Stimulated activated CD4-positive, alpha-beta T cell treated with anti-CD3 and anti-CD28 coated beads, Interleukin-12 subunit alpha, Interleukin-12 subunit beta, amount 100 ng/mL, for 48 hours (primary cell): ENCODE measurements at regions not wholly inside any gene's neighbourhood (a gene's known extent, or its start where the extent isn't known, plus 50 kb on each side); places are given as distances from the start of the nearest gene placed in this dataset.
"Not testable (repeated sequence)": the region's sequence is repeated elsewhere in the genome, so short reads cannot be mapped to it uniquely, and the experiment has no call there.

Source experiments
- DNase-seq, 3 donors: peaks; one replicate each; pipeline ENCODE4 v3.0.0-alpha.2; 2020; ENCODE audit warnings: low read depth in 2 of 3, low spot score in 1 of 3

DNA sequence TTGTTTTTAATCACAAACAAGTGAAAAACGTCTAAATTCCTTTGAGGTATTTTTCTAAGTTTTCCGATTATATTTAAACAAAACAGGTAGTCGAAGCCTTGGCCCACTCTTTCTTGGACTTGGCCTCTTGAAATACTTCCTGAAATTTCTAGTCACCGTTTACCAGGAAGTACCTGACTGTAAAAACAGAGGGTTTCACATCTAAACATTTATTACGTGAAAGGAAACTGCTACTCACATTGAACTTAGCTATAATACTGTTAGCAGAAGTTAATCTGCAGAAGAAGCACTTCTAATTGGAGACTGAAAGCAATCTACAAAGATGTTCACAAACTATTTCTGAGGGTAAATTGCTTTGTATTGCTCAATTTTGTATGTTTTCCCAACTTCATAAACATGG lies 526.0 kb upstream of the ADGRL4 start:
- no peak for DNase-seq

DNA sequence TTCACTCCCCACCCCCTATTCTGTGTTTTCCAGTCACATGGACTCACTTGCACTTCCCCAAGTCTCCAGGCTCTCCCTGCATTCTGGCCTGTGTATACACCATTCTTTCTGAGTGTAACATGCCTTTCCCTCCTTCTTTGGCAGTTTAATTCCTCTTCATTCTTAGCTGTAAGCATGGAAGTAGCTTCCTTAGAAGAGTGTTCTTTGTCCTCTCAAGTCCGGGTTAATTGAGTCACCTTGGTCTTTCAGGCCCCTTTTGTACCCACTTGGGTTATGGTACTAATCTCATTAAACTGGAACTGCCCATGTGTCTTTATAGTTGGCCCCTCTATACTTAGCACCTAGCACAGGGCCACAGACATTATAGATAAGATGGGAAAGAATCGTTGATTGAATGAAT lies 525.3 kb upstream of the ADGRL4 start:
- DNase-seq: no peak

DNA sequence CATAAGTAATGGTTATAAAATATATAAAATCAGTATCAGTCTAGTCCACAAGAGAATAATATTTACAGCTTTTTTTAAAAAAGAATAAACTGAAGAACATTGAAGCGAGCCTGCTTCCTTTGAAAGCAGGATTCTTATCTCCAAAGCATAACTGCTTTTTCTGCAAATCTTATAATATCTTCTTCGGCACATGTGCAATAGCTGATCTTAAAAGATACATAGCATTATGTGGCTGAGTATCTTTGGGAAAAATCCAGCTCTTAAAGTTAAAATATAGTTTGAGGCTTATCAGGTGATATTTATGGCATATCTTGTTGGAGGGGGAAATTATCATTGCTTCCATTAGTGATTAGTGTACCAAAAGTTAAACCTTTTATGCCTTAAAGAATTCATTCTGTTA lies 523.9 kb upstream of the ADGRL4 start:
- no peak for DNase-seq

DNA sequence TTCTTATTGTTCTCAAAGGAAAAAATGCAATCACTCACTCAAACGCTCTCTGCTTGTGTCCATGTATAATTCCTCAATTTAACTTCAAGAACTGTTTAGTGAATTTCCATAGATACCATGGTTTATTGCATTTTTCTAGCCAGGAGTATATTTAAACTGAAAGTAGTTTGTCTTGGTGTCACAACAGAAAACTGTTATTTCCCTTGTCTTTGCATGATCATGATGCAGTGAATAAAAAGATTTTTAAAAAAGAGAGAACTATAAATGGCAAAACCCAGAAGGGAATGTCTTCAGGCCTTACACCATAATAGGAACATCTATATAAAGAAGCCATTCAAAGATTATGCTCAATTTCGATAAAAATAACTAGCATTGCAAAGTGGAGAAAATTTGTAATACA lies 523.5 kb upstream of the ADGRL4 start:
- no peak for DNase-seq

GRCh38 chr1:79524126-79524525 lies 517.6 kb upstream of the ADGRL4 start:
- DNase-seq: no peak

GRCh38 chr1:79519084-79519760 lies 512.7 kb upstream of the ADGRL4 start:
- no peak for DNase-seq

GRCh38 chr1:79517470-79518224 lies 511.1 kb upstream of the ADGRL4 start:
- DNase-seq: no peak

DNA sequence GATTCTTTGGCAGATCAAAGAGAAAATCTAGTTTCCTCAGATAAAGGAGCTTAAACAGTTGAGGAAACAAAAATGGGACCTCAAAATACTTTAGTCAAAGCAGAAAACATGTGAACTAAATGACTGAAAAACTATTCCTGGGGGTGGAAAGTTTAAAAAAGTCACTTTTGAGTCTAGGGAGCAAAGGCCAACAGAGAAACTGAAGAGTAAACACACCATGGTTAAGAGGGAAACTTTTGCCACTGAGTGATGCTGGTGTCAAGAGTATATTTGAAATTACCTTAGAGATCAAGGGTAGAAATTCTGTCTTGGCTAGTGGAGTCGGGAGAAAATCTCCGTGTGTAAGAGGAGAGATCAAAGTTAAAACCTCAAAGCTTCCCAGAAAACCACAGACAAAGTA lies 501.2 kb upstream of the ADGRL4 start:
- DNase-seq: no peak

GRCh38 chr1:79501153-79501552 lies 494.6 kb upstream of the ADGRL4 start:
- DNase-seq: no peak

DNA sequence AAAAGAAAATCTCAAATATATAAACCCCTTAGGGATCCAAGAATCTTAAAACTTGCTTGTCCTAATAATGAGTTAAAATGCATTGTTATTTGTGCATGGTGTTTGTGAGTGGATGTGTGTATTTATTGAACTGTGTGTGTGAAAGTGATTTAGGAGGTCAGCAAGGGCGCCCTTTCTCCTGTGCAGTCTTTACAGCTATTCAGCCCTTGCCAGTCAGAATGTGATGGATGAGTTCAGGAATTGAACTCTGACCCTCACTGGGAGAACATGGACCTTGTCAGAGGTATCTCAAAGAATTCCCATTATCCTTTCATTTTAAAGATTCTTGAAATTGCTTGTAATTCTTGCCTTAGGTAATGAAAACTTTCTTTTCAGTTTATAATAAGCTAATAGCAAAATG lies 493.0 kb upstream of the ADGRL4 start:
- DNase-seq: no peak

DNA sequence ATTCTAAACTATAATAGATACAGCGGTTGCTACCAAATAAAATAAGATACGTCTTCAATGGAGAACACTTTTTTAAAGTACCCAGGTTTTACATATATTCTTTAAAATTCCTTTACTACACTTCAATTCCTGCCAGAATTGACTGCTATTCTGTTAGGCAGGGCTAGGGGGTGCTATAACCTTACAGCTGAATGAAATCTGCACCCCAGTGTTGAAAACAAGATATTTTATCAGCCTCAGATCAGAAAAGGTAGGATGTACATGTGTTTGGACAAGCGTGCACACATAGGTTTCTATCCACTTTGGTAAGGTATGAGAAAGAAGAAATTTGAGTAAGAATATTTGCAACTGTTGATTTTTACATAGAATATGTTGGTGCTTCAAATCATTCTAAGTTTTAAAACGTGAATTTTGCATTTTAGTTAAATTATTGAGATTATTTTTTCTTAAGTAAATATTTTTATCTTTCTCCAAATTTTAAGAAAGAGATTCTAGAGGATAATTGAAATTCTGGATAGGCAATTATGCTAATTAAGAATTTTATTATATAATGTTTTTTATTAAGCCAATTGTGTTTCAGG lies 490.8 kb upstream of the ADGRL4 start:
- no peak for DNase-seq

GRCh38 chr1:79496129-79496528 lies 489.6 kb upstream of the ADGRL4 start:
- DNase-seq: no peak

DNA sequence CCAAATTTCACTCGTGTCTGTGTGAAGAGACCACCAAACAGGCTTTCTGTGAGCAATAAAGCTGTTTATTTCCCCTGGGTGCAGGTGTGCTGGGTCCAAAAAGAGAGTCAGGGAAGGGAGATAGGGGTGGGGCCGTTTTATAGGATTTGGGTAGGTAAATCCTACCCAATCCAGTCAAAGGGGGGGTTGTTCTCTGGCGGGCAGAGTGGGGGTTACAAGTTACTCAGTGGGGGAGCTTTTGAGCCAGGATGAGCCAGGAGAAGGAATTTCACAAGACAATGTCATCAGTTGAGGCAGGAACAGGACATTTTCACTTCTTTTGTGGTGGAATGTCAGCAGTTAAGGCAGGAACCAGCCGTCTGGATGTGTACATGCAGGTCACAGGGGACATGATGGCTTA lies 487.2 kb upstream of the ADGRL4 start:
- DNase-seq: not testable (repeated sequence)

GRCh38 chr1:79488572-79489121 lies 482.1 kb upstream of the ADGRL4 start:
- DNase-seq: not testable (repeated sequence)

- DNase-seq: no peak
Measured at GRCh38 chr1:79478728-79479373, 472.3 kb upstream of the ADGRL4 start.

GRCh38 chr1:79478160-79478559 lies 471.6 kb upstream of the ADGRL4 start:
- no peak for DNase-seq

- DNase-seq: no peak
Measured at GRCh38 chr1:79472067-79472656, 465.6 kb upstream of the ADGRL4 start.

- DNase-seq: no peak
Measured at GRCh38 chr1:79469139-79469538, 462.6 kb upstream of the ADGRL4 start.

DNA sequence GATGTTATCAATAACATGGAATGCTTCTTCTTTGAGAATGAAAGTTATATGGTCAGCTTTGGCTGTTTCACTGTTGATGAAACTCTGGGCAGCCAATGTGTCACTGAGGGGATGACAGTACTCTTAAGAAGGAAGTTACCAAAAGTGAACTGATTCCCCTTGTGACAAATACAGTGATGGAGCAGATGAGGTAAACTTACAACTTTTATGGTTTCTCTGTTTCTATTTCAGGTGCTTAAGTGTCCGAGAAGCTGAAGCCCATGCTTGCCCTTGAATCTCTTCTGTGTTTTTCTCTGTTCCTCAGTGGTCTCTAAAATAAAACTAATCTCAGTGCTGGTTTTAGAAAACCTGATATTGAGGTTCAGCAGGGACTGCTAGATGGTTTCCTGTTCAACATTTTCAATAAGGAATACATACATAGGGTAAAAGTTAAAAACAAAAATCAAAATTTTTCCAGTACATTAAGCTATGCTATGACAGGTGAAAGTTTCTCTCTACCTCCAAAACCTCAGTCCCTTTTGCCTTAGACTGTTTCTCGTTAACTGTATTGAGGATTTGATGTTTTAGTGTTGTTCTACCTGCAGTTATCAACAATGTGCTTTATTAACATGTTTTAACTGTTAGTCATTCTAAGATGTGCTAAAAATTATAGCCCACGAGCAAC lies 454.4 kb upstream of the ADGRL4 start:
- DNase-seq: no peak

DNA sequence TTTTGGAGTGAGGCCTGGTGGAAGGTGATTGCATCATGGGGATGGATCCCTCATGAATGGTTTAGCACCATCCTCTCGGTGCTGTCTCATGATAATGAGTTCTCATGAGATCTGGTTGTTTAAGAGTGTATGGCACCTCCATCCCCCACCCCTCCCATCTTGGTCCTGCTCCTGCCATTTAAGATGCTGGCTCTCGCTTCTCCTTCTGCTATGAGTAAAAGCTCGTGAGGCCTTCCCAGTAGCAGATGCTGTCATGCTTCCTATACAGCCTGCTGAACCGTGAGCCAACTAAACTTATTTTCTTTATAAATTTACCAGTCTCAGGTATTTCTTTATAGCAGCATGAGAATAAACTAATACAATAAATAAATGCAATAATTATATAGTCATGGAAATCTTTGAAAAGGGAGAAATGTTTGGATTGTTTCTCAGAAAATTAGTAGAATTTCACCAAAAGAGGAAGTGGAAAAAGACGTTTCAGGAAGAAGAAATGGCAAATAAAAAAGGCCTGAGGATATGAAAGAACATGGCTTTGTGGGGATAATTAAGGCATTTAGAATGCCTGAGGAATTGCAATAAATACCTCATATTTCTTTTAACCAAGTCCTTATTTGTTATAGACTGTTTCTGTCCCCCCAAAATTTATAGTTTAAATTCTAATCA lies 451.2 kb upstream of the ADGRL4 start:
- no peak for DNase-seq
